ENCODE measurements at regions not wholly inside any gene's neighbourhood (a gene's known extent, or its start where the extent isn't known, plus 50 kb on each side); places are given as distances from the start of the nearest gene placed in this dataset.

DNA sequence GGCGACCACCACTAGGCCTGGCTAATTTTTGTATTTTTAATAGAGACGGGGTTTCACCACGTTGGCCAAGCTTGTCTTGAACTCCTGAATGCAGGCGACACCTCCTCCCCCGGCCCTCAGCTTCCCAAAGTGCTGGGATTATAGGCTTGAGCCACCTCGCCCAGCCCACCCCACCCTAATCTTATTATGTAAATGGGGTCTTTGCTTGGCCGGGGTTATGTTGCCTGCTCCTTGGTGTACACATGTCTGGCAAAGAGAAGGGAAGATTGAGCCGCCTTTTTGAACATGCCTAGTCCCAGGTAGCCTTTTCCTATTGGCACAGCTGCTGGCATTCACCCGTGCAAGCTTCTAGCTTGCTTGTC, 106.8 kb downstream of the KCTD15 start:
- TF ChIP-seq TAF1 (IDR thresholded peaks at IDR 0.05; ENCODE audit: borderline replicate concordance, insufficient read depth, low read length), result no peak
- TF ChIP-seq POLR2AphosphoS5 (IDR thresholded peaks at IDR 0.05; ENCODE audit: low read depth, low read length), result no peak
- TF ChIP-seq FOXP2 (optimal IDR thresholded peaks at IDR 0.05; ENCODE audit: borderline replicate concordance, extremely low read depth, extremely low read length, insufficient read depth), result no peak
- no peak for TF ChIP-seq SIN3A (IDR thresholded peaks at IDR 0.05; ENCODE audit: borderline replicate concordance, insufficient read depth, low read length)
- TF ChIP-seq, protein P1, sequence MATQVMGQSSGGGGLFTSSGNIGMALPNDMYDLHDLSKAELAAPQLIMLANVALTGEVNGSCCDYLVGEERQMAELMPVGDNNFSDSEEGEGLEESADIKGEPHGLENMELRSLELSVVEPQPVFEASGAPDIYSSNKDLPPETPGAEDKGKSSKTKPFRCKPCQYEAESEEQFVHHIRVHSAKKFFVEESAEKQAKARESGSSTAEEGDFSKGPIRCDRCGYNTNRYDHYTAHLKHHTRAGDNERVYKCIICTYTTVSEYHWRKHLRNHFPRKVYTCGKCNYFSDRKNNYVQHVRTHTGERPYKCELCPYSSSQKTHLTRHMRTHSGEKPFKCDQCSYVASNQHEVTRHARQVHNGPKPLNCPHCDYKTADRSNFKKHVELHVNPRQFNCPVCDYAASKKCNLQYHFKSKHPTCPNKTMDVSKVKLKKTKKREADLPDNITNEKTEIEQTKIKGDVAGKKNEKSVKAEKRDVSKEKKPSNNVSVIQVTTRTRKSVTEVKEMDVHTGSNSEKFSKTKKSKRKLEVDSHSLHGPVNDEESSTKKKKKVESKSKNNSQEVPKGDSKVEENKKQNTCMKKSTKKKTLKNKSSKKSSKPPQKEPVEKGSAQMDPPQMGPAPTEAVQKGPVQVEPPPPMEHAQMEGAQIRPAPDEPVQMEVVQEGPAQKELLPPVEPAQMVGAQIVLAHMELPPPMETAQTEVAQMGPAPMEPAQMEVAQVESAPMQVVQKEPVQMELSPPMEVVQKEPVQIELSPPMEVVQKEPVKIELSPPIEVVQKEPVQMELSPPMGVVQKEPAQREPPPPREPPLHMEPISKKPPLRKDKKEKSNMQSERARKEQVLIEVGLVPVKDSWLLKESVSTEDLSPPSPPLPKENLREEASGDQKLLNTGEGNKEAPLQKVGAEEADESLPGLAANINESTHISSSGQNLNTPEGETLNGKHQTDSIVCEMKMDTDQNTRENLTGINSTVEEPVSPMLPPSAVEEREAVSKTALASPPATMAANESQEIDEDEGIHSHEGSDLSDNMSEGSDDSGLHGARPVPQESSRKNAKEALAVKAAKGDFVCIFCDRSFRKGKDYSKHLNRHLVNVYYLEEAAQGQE (IDR thresholded peaks at IDR 0.05; ENCODE audit: insufficient read depth in 1 of 2, low read depth in 2 of 2, low read length in 2 of 2), result no peak

DNA sequence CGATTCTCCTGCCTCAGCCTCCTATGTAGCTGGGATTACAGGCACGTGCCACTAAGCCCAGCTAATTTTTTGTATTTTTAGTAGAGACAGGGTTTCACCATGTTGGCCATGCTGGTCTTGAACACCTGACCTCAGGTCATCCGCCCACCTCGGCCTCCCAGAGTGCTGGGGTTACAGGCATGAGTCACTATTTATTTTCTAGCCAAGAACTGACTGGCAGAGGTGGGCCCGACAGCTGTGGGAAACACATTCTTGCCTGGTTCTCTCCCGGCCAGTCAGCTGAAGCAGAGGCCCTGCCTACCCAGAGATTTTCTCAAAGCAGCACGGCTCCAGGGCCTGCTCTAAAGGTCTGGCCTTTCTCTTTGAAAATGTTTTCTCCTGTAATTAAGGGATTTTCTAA, 108.0 kb downstream of the KCTD15 start:
- TF ChIP-seq POLR2AphosphoS5 (IDR thresholded peaks at IDR 0.05; ENCODE audit: low read depth, low read length), result no peak
- no peak for TF ChIP-seq TAF1 (IDR thresholded peaks at IDR 0.05; ENCODE audit: borderline replicate concordance, insufficient read depth, low read length)
- no peak for TF ChIP-seq SIN3A (IDR thresholded peaks at IDR 0.05; ENCODE audit: borderline replicate concordance, insufficient read depth, low read length)
- TF ChIP-seq, protein P1 (IDR thresholded peaks at IDR 0.05; ENCODE audit: insufficient read depth in 1 of 2, low read depth in 2 of 2, low read length in 2 of 2), result no peak
- no peak for TF ChIP-seq FOXP2 (optimal IDR thresholded peaks at IDR 0.05; ENCODE audit: borderline replicate concordance, extremely low read depth, extremely low read length, insufficient read depth)

DNA sequence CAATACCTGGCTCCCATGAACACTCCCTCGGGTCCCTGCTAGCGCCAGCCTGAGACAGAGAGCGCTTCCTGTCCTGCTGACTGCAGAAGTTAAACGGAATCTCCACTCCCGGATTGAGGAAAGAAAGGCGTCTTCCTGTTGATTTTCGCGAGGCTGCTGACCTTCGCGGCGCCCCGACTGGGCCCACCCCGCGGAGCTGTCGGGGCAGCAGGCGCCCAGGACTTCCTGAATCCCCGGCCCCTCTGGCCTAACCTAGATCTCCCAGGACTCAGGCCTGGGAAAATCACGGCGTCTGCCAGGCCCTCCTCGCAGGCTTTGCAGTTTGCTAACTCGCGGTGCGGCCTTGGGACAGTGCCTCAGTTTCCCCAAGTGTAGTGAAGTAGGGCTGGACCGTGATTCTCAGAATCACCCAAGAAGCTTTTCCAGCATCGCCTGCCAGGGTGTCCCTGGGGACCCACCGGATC, 108.8 kb downstream of the KCTD15 start:
- no peak for TF ChIP-seq TAF1 (IDR thresholded peaks at IDR 0.05; ENCODE audit: borderline replicate concordance, insufficient read depth, low read length)
- TF ChIP-seq, protein P1 (IDR thresholded peaks at IDR 0.05; ENCODE audit: insufficient read depth in 1 of 2, low read depth in 2 of 2, low read length in 2 of 2), result no peak
- no peak for TF ChIP-seq POLR2AphosphoS5 (IDR thresholded peaks at IDR 0.05; ENCODE audit: low read depth, low read length)
- peak; percentile 15 for TF ChIP-seq FOXP2 (optimal IDR thresholded peaks at IDR 0.05; ENCODE audit: borderline replicate concordance, extremely low read depth, extremely low read length, insufficient read depth)

DNA sequence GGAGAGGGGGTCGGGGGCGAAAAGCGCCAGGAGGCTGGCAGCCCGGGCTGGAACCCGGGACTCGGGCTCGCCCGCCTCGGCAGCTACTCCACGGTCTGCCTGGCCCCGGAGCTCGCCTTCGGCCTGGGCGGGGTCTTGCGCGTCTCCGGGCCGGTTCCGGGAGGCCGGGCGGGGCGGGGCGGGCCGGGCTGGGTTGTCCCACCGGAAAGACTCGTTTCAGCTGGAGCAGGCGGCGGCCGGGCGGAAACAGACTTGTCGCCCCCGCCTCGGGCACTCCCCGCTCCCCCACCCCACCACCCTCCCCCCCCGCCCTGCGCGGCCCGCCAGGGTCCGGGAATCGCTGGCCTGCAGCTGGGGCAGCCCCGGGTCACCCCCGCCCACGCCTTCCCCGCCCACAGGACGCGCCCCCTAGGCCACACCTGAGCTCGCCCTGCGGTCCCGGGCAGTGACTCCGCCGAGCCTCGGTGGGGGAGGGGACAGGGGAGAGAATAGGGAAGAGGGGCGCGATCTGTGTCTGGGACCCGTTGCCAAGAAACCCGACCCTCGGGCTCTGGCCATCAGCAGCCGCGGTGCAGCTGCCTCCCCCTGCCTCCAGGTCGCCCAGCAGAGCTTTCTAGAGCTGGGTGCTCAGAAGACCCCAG, 109.4 kb downstream of the KCTD15 start:
- no peak for TF ChIP-seq FOXP2 (optimal IDR thresholded peaks at IDR 0.05; ENCODE audit: borderline replicate concordance, extremely low read depth, extremely low read length, insufficient read depth)
- no peak for TF ChIP-seq POLR2AphosphoS5 (IDR thresholded peaks at IDR 0.05; ENCODE audit: low read depth, low read length)
- TF ChIP-seq, protein P1 (IDR thresholded peaks at IDR 0.05; ENCODE audit: insufficient read depth in 1 of 2, low read depth in 2 of 2, low read length in 2 of 2), result no peak
- TF ChIP-seq TAF1 (IDR thresholded peaks at IDR 0.05; ENCODE audit: borderline replicate concordance, insufficient read depth, low read length), result no peak
- no peak for TF ChIP-seq SIN3A (IDR thresholded peaks at IDR 0.05; ENCODE audit: borderline replicate concordance, insufficient read depth, low read length)
